ENCODE measurements at regions not wholly inside any gene's neighbourhood (a gene's known extent, or its start where the extent isn't known, plus 50 kb on each side); places are given as distances from the start of the nearest gene placed in this dataset.

- ATAC-seq (ENCODE audit: low FRiP score): no peak
- H3K27ac ChIP-seq (ENCODE audit: low read depth in 1 of 2, low read length in 2 of 2): no peak overlapping the region
- no peak overlapping the region for H3K4me3 ChIP-seq (ENCODE audit: low read length in 2 of 2)
- DNase-seq: no peak
- H3K36me3 ChIP-seq (ENCODE audit: control insufficient read depth in 1 of 2, insufficient read depth in 2 of 2, low read length in 1 of 2): no peaks in the 10 kb centered on the region
- peaks cover 0 to 2% of the 10 kb centered on the region in 2 donors for H3K4me1 ChIP-seq (ENCODE audit: control insufficient read depth in 1 of 2, insufficient read depth in 2 of 2, low read length in 2 of 2)
- H3K27me3 ChIP-seq (ENCODE audit: control insufficient read depth in 1 of 2, insufficient read depth in 2 of 2, low read length in 1 of 2): no peaks in the 10 kb centered on the region
- no peaks in the 10 kb centered on the region for H3K9me3 ChIP-seq (ENCODE audit: control insufficient read depth, low read length)
- 3 to 4% methylated on average over 2 of the region's 2 CpGs for WGBS, 2 donors
- intact Hi-C loops (cut with DNase I): no loop called here
Observed at GRCh38 chr12:41802803-41803202, 341.9 kb downstream of the GXYLT1 start.

DNA sequence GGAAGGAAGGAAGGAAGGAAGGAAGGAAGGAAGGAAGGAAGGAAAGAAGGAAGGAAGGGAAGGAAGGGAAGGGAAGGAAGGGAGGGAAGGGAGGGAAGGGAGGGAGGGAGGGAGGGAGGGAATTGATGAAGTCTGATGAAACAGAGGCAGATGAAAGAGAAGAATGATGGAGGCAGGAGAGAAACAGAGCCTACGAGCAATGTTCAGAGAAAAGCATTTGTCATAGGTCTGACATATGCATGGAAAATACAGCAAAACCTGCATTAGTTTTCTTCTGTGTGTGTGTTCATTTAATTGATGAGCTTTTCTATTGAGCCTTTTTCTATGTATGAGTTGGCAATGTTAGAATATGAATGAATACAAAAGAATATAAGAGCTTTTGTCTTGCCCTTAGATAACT lies 343.4 kb downstream of the GXYLT1 start:
- H3K27me3 ChIP-seq (ENCODE audit: control insufficient read depth in 1 of 2, insufficient read depth in 2 of 2, low read length in 1 of 2): no peaks in the 10 kb centered on the region
- H3K9me3 ChIP-seq (ENCODE audit: control insufficient read depth, low read length): no peaks in the 10 kb centered on the region
- intact Hi-C loops (cut with DNase I): no loop called here
- no peak overlapping the region for H3K27ac ChIP-seq (ENCODE audit: low read depth in 1 of 2, low read length in 2 of 2)
- H3K4me3 ChIP-seq (ENCODE audit: low read length in 2 of 2): no peak overlapping the region
- peaks cover 0 to 2% of the 10 kb centered on the region in 2 donors for H3K4me1 ChIP-seq (ENCODE audit: control insufficient read depth in 1 of 2, insufficient read depth in 2 of 2, low read length in 2 of 2)
- DNase-seq (no peak), ATAC-seq (ENCODE audit: low FRiP score) (no peak)
- 88 to 94% methylated on average over 1 of the region's 1 CpG for WGBS, 2 donors
- no peaks in the 10 kb centered on the region for H3K36me3 ChIP-seq (ENCODE audit: control insufficient read depth in 1 of 2, insufficient read depth in 2 of 2, low read length in 1 of 2)

- Histone ChIP-seq H3K27ac (ENCODE audit: low read depth in 1 of 2, low read length in 2 of 2) (no peak overlapping the region), H3K27me3 (ENCODE audit: control insufficient read depth in 1 of 2, insufficient read depth in 2 of 2, low read length in 1 of 2) (no peaks in the 10 kb centered on the region), H3K36me3 (ENCODE audit: control insufficient read depth in 1 of 2, insufficient read depth in 2 of 2, low read length in 1 of 2) (no peaks in the 10 kb centered on the region), H3K4me1 (ENCODE audit: control insufficient read depth in 1 of 2, insufficient read depth in 2 of 2, low read length in 2 of 2) (peaks cover 0 to 2% of the 10 kb centered on the region in 2 donors), H3K4me3 (ENCODE audit: low read length in 2 of 2) (no peak overlapping the region), H3K9me3 (ENCODE audit: control insufficient read depth, low read length) (no peaks in the 10 kb centered on the region)
- ATAC-seq (ENCODE audit: low FRiP score) (no peak), DNase-seq (no peak)
- 79 to 85% methylated on average over 3 of the region's 3 CpGs for WGBS, 2 donors
- intact Hi-C loops (cut with DNase I): no loop called here
Observed at GRCh38 chr12:41799671-41800070, 345.0 kb downstream of the GXYLT1 start.

- Histone ChIP-seq H3K9me3 (ENCODE audit: control insufficient read depth, low read length) (peaks cover 2% of the 10 kb centered on the region), H3K27ac (ENCODE audit: low read depth in 1 of 2, low read length in 2 of 2) (no peak overlapping the region), H3K4me1 (ENCODE audit: control insufficient read depth in 1 of 2, insufficient read depth in 2 of 2, low read length in 2 of 2) (no peaks in the 10 kb centered on the region), H3K36me3 (ENCODE audit: control insufficient read depth in 1 of 2, insufficient read depth in 2 of 2, low read length in 1 of 2) (no peaks in the 10 kb centered on the region), H3K27me3 (ENCODE audit: control insufficient read depth in 1 of 2, insufficient read depth in 2 of 2, low read length in 1 of 2) (no peaks in the 10 kb centered on the region), H3K4me3 (ENCODE audit: low read length in 2 of 2) (no peak overlapping the region)
- 95 to 96% methylated on average over 5 of the region's 5 CpGs for WGBS, 2 donors
- DNase-seq: no peak
- no peak for ATAC-seq (ENCODE audit: low FRiP score)
- intact Hi-C loops (cut with DNase I): no loop called here
Observed at GRCh38 chr12:41795910-41796309, 348.8 kb downstream of the GXYLT1 start.

- H3K36me3 ChIP-seq (ENCODE audit: control insufficient read depth in 1 of 2, insufficient read depth in 2 of 2, low read length in 1 of 2): no peaks in the 10 kb centered on the region
- DNase-seq: no peak
- no peak overlapping the region for H3K4me3 ChIP-seq (ENCODE audit: low read length in 2 of 2)
- H3K27me3 ChIP-seq (ENCODE audit: control insufficient read depth in 1 of 2, insufficient read depth in 2 of 2, low read length in 1 of 2): no peaks in the 10 kb centered on the region
- 13 to 14% methylated on average over 8 of the region's 8 CpGs for WGBS, 2 donors
- H3K27ac ChIP-seq (ENCODE audit: low read depth in 1 of 2, low read length in 2 of 2): no peak overlapping the region
- peaks cover 2% of the 10 kb centered on the region for H3K9me3 ChIP-seq (ENCODE audit: control insufficient read depth, low read length)
- ATAC-seq (ENCODE audit: low FRiP score): no peak
- no peaks in the 10 kb centered on the region for H3K4me1 ChIP-seq (ENCODE audit: control insufficient read depth in 1 of 2, insufficient read depth in 2 of 2, low read length in 2 of 2)
- intact Hi-C loops (cut with DNase I): no loop called here
Observed at GRCh38 chr12:41795051-41795600, 349.5 kb downstream of the GXYLT1 start.

GRCh38 chr12:41794336-41794735 lies 350.3 kb downstream of the GXYLT1 start:
- 59 to 63% methylated on average over 2 of the region's 2 CpGs for WGBS, 2 donors
- intact Hi-C loops (cut with DNase I): no loop called here
- DNase-seq: no peak
- Histone ChIP-seq H3K9me3 (ENCODE audit: control insufficient read depth, low read length) (peaks cover 2% of the 10 kb centered on the region), H3K4me3 (ENCODE audit: low read length in 2 of 2) (no peak overlapping the region), H3K27me3 (ENCODE audit: control insufficient read depth in 1 of 2, insufficient read depth in 2 of 2, low read length in 1 of 2) (no peaks in the 10 kb centered on the region), H3K27ac (ENCODE audit: low read depth in 1 of 2, low read length in 2 of 2) (no peak overlapping the region), H3K36me3 (ENCODE audit: control insufficient read depth in 1 of 2, insufficient read depth in 2 of 2, low read length in 1 of 2) (no peaks in the 10 kb centered on the region), H3K4me1 (ENCODE audit: control insufficient read depth in 1 of 2, insufficient read depth in 2 of 2, low read length in 2 of 2) (no peaks in the 10 kb centered on the region)
- ATAC-seq (ENCODE audit: low FRiP score): no peak

DNA sequence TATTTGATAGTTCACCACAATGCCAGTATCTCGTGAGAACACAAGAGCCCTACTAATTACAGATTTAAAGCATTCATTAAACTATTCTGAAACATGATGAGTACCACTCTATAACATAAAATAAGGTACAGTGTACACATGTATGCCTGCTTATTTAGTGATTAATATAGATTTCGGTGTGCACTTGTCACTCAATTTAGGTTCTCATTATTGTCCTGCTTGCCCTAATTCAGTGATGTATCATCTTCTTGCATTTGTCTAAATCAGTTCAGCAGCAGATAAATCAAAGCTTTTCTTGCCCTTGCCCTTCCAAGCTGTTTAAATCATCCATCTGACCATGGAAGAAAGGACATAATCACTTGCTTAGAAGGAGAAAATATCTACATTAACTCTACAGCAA lies 359.7 kb downstream of the GXYLT1 start:
- Histone ChIP-seq H3K27me3 (ENCODE audit: control insufficient read depth in 1 of 2, insufficient read depth in 2 of 2, low read length in 1 of 2) (no peaks in the 10 kb centered on the region), H3K36me3 (ENCODE audit: control insufficient read depth in 1 of 2, insufficient read depth in 2 of 2, low read length in 1 of 2) (no peaks in the 10 kb centered on the region), H3K4me3 (ENCODE audit: low read length in 2 of 2) (no peak overlapping the region), H3K4me1 (ENCODE audit: control insufficient read depth in 1 of 2, insufficient read depth in 2 of 2, low read length in 2 of 2) (no peaks in the 10 kb centered on the region), H3K27ac (ENCODE audit: low read depth in 1 of 2, low read length in 2 of 2) (no peak overlapping the region), H3K9me3 (ENCODE audit: control insufficient read depth, low read length) (no peaks in the 10 kb centered on the region)
- ATAC-seq (ENCODE audit: low FRiP score) (no peak), DNase-seq (no peak)
- intact Hi-C loops (cut with DNase I): no loop called here
- 84 to 87% methylated on average over 2 of the region's 2 CpGs for WGBS, 2 donors

GRCh38 chr12:41778934-41779333 lies 365.7 kb downstream of the GXYLT1 start:
- 57 to 72% methylated on average over 2 of the region's 2 CpGs for WGBS, 2 donors
- no peak overlapping the region for H3K4me3 ChIP-seq (ENCODE audit: low read length in 2 of 2)
- no peak for ATAC-seq (ENCODE audit: low FRiP score)

DNA sequence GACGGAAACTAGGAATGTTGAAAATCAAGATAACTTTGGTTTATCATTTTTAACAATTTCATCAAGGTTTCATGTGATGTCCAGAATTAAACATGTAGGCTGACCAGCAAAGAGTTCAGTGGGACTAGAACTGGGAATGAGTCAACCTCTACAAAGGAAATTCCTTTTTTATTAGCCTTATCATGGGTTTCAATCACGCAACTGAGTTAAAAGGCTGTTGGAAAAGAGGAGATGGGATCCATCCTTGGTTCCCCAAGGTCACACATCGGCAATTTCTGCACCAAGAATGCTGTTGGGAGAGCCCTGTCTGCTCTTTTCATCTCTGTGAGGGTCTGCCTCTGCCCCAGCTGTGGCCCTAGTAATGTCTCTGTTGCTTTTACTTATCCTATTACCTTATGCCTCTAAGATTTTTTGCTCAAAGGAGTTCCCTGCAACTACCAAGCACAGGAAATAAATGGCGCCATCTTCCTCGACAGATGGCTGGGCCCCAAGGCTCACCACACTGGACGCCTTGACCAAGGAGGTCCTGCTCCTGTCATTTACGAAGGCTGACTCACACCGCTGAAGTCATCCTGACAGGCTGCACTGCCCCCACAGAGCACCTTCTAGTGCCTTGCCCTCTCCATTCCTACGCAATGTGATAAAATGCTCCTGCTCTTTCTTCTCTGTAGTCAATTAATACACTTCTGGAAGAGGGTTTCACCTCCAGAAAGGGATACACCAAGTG lies 367.4 kb downstream of the GXYLT1 start:
- intact Hi-C loops (cut with DNase I): no loop called here
- Histone ChIP-seq H3K4me1 (ENCODE audit: control insufficient read depth in 1 of 2, insufficient read depth in 2 of 2, low read length in 2 of 2) (no peaks in the 10 kb centered on the region), H3K27ac (ENCODE audit: low read depth in 1 of 2, low read length in 2 of 2) (no peak overlapping the region), H3K9me3 (ENCODE audit: control insufficient read depth, low read length) (no peaks in the 10 kb centered on the region), H3K36me3 (ENCODE audit: control insufficient read depth in 1 of 2, insufficient read depth in 2 of 2, low read length in 1 of 2) (no peaks in the 10 kb centered on the region), H3K27me3 (ENCODE audit: control insufficient read depth in 1 of 2, insufficient read depth in 2 of 2, low read length in 1 of 2) (no peaks in the 10 kb centered on the region), H3K4me3 (ENCODE audit: low read length in 2 of 2) (no peak overlapping the region)
- 82 to 83% methylated on average over 9 of the region's 9 CpGs for WGBS, 2 donors
- DNase-seq: no peak
- ATAC-seq (ENCODE audit: low FRiP score): no peak

More at GRCh38 chr12:41778934-41779333, 365.7 kb downstream of the GXYLT1 start:
- Histone ChIP-seq H3K4me1 (ENCODE audit: control insufficient read depth in 1 of 2, insufficient read depth in 2 of 2, low read length in 2 of 2) (no peaks in the 10 kb centered on the region), H3K27ac (ENCODE audit: low read depth in 1 of 2, low read length in 2 of 2) (no peak overlapping the region), H3K36me3 (ENCODE audit: control insufficient read depth in 1 of 2, insufficient read depth in 2 of 2, low read length in 1 of 2) (no peaks in the 10 kb centered on the region), H3K9me3 (ENCODE audit: control insufficient read depth, low read length) (no peaks in the 10 kb centered on the region), H3K27me3 (ENCODE audit: control insufficient read depth in 1 of 2, insufficient read depth in 2 of 2, low read length in 1 of 2) (no peaks in the 10 kb centered on the region)
- intact Hi-C loops (cut with DNase I): no loop called here
- no peak for DNase-seq
